ENCODE measurements at regions not wholly inside any gene's neighbourhood (a gene's known extent, or its start where the extent isn't known, plus 50 kb on each side); places are given as distances from the start of the nearest gene placed in this dataset.

DNA sequence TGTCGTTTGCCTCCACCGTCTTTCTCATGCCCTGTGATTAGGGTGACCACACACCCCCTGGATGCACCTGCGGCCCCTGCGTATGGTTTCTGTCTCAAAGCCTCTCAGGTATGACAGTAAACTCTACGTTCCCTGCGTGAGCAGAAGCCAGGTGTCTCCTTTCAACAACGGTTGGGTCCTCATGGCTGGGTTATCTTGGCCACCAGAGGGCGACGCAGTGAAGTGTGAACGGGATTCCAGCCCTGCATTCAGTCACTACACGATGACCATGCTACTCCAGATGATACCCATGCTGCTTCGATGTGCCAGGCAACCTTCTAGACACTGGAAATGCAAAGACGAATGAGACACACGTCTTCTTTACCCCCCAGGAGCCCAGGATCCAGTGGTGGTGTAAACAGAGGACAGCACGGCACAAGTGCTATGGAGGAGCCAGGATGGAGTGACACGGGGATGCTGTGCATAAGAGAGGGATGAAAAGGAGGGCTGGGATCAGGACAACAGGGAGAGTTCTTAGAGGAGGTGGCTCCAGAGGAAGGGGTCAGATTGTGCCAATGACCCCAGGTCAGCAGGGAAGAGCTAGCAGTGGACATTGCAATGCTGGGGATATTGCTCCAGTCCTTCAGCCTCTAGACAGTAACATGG lies 228.1 kb upstream of the PFKP start:
- Histone ChIP-seq H3K4me3 (no peak overlapping the region), H3K27me3 (peaks cover 9% of the 10 kb centered on the region), H3K9me3 (no peaks in the 10 kb centered on the region), H3K36me3 (no peaks in the 10 kb centered on the region), H3K27ac (no peak overlapping the region), H3K4me1 (peaks cover 0 to 3% (median 2%) of the 10 kb centered on the region in 3 donors)
- no peak for ATAC-seq
- TF ChIP-seq EP300 (IDR thresholded peaks at IDR 0.05) (no peak), POLR2A (IDR thresholded peaks at IDR 0.05) (no peak), POLR2AphosphoS5 (IDR thresholded peaks at IDR 0.05) (no peak)
- TF ChIP-seq, protein P1, sequence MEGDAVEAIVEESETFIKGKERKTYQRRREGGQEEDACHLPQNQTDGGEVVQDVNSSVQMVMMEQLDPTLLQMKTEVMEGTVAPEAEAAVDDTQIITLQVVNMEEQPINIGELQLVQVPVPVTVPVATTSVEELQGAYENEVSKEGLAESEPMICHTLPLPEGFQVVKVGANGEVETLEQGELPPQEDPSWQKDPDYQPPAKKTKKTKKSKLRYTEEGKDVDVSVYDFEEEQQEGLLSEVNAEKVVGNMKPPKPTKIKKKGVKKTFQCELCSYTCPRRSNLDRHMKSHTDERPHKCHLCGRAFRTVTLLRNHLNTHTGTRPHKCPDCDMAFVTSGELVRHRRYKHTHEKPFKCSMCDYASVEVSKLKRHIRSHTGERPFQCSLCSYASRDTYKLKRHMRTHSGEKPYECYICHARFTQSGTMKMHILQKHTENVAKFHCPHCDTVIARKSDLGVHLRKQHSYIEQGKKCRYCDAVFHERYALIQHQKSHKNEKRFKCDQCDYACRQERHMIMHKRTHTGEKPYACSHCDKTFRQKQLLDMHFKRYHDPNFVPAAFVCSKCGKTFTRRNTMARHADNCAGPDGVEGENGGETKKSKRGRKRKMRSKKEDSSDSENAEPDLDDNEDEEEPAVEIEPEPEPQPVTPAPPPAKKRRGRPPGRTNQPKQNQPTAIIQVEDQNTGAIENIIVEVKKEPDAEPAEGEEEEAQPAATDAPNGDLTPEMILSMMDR (IDR thresholded peaks at IDR 0.05): peak in 3 of 4 experiments; percentile 18 to 41 (median 19)
- WGBS, 2 donors (ENCODE audit: low coverage in 1 of 2): 63 to 67% methylated on average over 7 to 8 of the region's 16 CpGs

DNA sequence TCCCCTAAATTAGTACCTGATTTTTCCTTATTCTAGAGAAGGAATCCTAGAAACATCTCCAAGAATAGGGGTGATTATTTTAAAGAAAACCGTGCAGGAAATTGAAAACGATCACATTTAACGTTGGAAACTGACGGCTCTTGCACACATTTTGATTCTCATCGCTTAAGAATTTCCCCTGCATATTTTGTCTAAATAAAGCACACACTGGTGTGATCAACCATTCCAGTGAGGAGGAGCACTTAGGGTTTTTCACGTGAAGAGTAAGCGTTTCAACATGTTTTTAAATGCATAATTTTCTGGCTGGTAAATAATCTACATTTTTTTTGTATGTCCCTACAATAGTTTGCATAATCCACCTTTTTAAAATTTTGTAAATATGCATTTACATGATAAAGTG lies 229.7 kb upstream of the PFKP start:
- Histone ChIP-seq H3K4me3 (no peak overlapping the region), H3K4me1 (peaks cover 0 to 14% (median 7%) of the 10 kb centered on the region in 3 donors), H3K27ac (peak overlapping the region in 1 of 4 donors; percentile 46), H3K36me3 (no peaks in the 10 kb centered on the region), H3K27me3 (peaks cover 9% of the 10 kb centered on the region), H3K9me3 (no peaks in the 10 kb centered on the region)
- WGBS, 2 donors (ENCODE audit: low coverage in 1 of 2): 38 to 70% methylated on average over 5 to 7 of the region's 7 CpGs
- ATAC-seq: no peak
- TF ChIP-seq, protein P1 (IDR thresholded peaks at IDR 0.05): no peak
- TF ChIP-seq POLR2AphosphoS5 (IDR thresholded peaks at IDR 0.05) (no peak), POLR2A (IDR thresholded peaks at IDR 0.05) (no peak), EP300 (IDR thresholded peaks at IDR 0.05) (no peak)

DNA sequence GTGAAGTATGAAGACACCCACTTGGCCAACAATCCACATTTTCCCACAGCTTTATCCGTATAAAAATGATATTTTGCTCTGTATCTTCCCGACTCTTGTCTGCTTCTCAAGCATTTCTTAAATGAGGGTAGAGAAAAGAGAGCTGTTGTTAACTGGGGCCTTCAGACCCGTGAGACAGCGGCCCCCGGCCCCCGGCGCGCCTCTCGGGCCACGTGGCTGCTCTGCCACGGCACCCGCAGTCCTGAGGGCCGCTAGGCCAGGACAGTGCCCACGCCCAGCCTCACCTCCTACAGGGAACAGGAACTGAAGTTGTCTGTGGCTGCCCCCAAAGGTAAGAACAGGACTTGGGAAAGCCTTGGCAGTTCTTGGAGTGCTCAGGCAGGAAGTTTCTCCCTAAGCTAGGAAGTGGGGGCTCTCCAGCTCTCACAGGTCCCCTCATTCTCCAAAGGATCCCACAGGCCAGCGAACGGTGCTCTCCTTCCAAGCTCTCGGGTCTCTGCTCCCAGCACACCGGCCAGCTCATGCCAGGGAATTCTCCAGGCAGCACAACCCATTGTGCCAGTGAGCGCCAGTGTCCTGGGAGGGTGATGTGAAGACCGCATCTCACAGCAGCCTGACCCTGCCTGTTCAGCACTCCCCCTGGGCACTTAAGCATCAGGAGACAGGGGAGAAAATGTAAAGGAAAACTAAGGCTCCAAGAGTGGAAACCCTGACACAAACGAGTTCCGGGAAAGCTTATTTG lies 230.3 kb upstream of the PFKP start:
- Histone ChIP-seq H3K36me3 (no peaks in the 10 kb centered on the region), H3K27ac (peak overlapping the region in 2 of 4 donors; percentile 17 to 46), H3K27me3 (peaks cover 9% of the 10 kb centered on the region), H3K4me1 (peaks cover 0 to 14% (median 7%) of the 10 kb centered on the region in 3 donors), H3K9me3 (no peaks in the 10 kb centered on the region), H3K4me3 (no peak overlapping the region)
- WGBS, 2 donors (ENCODE audit: low coverage in 1 of 2): 98 to 100% methylated on average over 2 to 9 of the region's 22 CpGs
- TF ChIP-seq EP300 (IDR thresholded peaks at IDR 0.05): no peak
- TF ChIP-seq, protein P1 (IDR thresholded peaks at IDR 0.05): no peak
- TF ChIP-seq POLR2A (IDR thresholded peaks at IDR 0.05): no peak
- no peak for TF ChIP-seq POLR2AphosphoS5 (IDR thresholded peaks at IDR 0.05)
- ATAC-seq: no peak

DNA sequence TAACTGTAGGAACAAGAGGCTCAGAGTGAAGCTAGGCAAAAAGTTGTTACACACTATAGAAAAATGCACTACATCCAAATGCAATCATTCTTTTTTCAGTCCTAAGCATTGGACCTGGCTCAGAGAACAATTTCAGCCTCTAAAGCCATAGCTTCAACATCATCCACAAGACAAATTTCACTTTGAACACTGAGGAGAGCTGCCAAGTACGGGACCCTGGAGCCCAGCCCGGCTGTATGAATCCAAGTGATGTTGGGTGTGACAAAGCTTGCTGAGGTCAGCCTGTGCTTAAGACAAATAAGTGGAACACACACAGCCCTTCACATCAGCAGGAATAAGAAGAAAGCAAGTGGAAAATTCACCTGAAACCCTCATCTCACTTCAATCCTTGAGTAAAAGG lies 233.1 kb upstream of the PFKP start:
- H3K9me3 ChIP-seq: no peaks in the 10 kb centered on the region
- 17% methylated on average over 2 of the region's 2 CpGs; no CpG with 5 or more reads in 1 of the 2 donors for WGBS, 2 donors (ENCODE audit: low coverage in 1 of 2)
- H3K36me3 ChIP-seq: no peaks in the 10 kb centered on the region
- peaks cover 0 to 14% (median 7%) of the 10 kb centered on the region in 3 donors for H3K4me1 ChIP-seq
- peaks cover 2% of the 10 kb centered on the region for H3K27me3 ChIP-seq
- TF ChIP-seq POLR2A (IDR thresholded peaks at IDR 0.05) (no peak), POLR2AphosphoS5 (IDR thresholded peaks at IDR 0.05) (no peak), EP300 (IDR thresholded peaks at IDR 0.05) (no peak)
- TF ChIP-seq, protein P1 (IDR thresholded peaks at IDR 0.05): no peak
- H3K27ac ChIP-seq: no peak overlapping the region
- no peak overlapping the region for H3K4me3 ChIP-seq
- no peak for ATAC-seq
